ENCODE measurements at regions not wholly inside any gene's neighbourhood (a gene's known extent, or its start where the extent isn't known, plus 50 kb on each side); places are given as distances from the start of the nearest gene placed in this dataset.

GRCh38 chr2:183666031-183666430 is 541.8 kb downstream of the NUP35 start:
- TF ChIP-seq POLR2A (IDR thresholded peaks at IDR 0.05) (no peak), EP300 (IDR thresholded peaks at IDR 0.05) (no peak), POLR2AphosphoS5 (IDR thresholded peaks at IDR 0.05) (no peak), CTCF (IDR thresholded peaks at IDR 0.05) (no peak)

Data from suprapubic skin (tissue), 4 donors.